Lower lobe of right lung (tissue), 2 donors: ENCODE measurements at regions not wholly inside any gene's neighbourhood (a gene's known extent, or its start where the extent isn't known, plus 50 kb on each side); places are given as distances from the start of the nearest gene placed in this dataset.

ENCODE experiments used
- ATAC-seq, 2 donors: fragments of 200-7000 bp; cut with Tn5 transposase; one replicate each; pipeline ENCODE4 v1.9.1; 2020 to 2022; ENCODE audit warnings: mild to moderate bottlenecking in 2 of 2, moderate library complexity in 2 of 2
- DNase-seq: peaks from one replicate; pipeline ENCODE4 v3.0.0-alpha.2; 2020
- H3K27ac ChIP-seq: fragments of 200-600 bp; one replicate; pipeline ENCODE4 v1.8.0; 2022
- H3K27me3 ChIP-seq: fragments of 200-600 bp; one replicate; pipeline ENCODE4 v1.8.0; 2022; ENCODE audit warnings: low read depth
- H3K36me3 ChIP-seq: fragments of 200-600 bp; one replicate; pipeline ENCODE4 v1.8.0; 2022; ENCODE audit warnings: mild to moderate bottlenecking
- H3K4me1 ChIP-seq: fragments of 200-600 bp; one replicate; pipeline ENCODE4 v1.8.0; 2022
- H3K4me3 ChIP-seq: fragments of 200-600 bp; one replicate; pipeline ENCODE4 v1.8.0; 2022; ENCODE audit warnings: mild to moderate bottlenecking
- H3K9me3 ChIP-seq: fragments of 200-600 bp; one replicate; pipeline ENCODE4 v1.8.0; 2022
- intact Hi-C: fragments of 100-400 bp; cut with DNase I; formaldehyde crosslinking; loops from one replicate; pipeline ENCODE4 v1.11.0; 2022
- TF ChIP-seq, protein P1 (sequence below): fragments of 200-600 bp; IDR thresholded peaks from one replicate; pipeline ENCODE4 v1.8.0; 2022; ENCODE audit warnings: antibody characterized with exemption, mild to moderate bottlenecking
- donor health status: DM: no; HTN: yes; CAD: no; lungs with severe emphysema.

- intact Hi-C loops, result no loop called here
- Histone ChIP-seq H3K4me3 (no peak overlapping the region), H3K27ac (no peak overlapping the region), H3K27me3 (no peaks in the 10 kb centered on the region), H3K9me3 (no peaks in the 10 kb centered on the region), H3K36me3 (no peaks in the 10 kb centered on the region), H3K4me1 (no peaks in the 10 kb centered on the region)
- TF ChIP-seq, protein P1, sequence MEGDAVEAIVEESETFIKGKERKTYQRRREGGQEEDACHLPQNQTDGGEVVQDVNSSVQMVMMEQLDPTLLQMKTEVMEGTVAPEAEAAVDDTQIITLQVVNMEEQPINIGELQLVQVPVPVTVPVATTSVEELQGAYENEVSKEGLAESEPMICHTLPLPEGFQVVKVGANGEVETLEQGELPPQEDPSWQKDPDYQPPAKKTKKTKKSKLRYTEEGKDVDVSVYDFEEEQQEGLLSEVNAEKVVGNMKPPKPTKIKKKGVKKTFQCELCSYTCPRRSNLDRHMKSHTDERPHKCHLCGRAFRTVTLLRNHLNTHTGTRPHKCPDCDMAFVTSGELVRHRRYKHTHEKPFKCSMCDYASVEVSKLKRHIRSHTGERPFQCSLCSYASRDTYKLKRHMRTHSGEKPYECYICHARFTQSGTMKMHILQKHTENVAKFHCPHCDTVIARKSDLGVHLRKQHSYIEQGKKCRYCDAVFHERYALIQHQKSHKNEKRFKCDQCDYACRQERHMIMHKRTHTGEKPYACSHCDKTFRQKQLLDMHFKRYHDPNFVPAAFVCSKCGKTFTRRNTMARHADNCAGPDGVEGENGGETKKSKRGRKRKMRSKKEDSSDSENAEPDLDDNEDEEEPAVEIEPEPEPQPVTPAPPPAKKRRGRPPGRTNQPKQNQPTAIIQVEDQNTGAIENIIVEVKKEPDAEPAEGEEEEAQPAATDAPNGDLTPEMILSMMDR, result no peak
- ATAC-seq, result no peak
- DNase-seq, result no peak
These were observed 88.0 kb upstream of the RGS18 start for GRCh38 chr1:192070213-192070612.

- ATAC-seq (no peak), DNase-seq (no peak)
- Histone ChIP-seq H3K27ac (no peak overlapping the region), H3K27me3 (no peaks in the 10 kb centered on the region), H3K4me1 (no peaks in the 10 kb centered on the region), H3K4me3 (no peak overlapping the region), H3K9me3 (no peaks in the 10 kb centered on the region), H3K36me3 (no peaks in the 10 kb centered on the region)
- TF ChIP-seq, protein P1, result no peak
- intact Hi-C loops, result no loop called here
These were observed 77.6 kb upstream of the RGS18 start for GRCh38 chr1:192080684-192081083.

DNA sequence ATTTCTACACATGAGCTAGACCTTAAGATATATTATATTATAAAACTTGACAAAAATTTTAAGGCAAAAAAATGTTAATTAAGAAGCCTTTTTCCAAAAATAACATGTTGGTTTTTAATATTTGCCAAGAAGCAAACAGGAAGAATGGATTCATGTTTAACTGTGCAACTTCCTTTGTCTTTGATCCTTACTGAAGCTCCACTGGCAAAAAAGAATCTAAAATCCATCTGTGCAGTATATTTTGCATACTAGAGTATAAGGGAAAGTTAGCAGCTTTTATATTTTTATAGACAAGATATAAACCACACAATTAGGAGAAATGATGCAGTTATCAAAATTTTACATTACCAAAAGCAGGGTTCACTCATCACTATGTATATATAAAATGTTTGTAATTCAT, 76.9 kb upstream of the RGS18 start:
- TF ChIP-seq, protein P1, result no peak
- intact Hi-C loops, result no loop called here

GRCh38 chr1:192086644-192087043, 71.6 kb upstream of the RGS18 start:
- ATAC-seq (no peak), DNase-seq (no peak)
- intact Hi-C loops, result no loop called here
- no peaks in the 10 kb centered on the region for H3K4me1 ChIP-seq
- H3K27ac ChIP-seq, result no peak overlapping the region
- no peaks in the 10 kb centered on the region for H3K9me3 ChIP-seq
- H3K27me3 ChIP-seq, result no peaks in the 10 kb centered on the region
- H3K4me3 ChIP-seq, result no peak overlapping the region
- TF ChIP-seq, protein P1, result no peak
- H3K36me3 ChIP-seq, result no peaks in the 10 kb centered on the region

More for the DNA sequence above, 76.9 kb upstream of the RGS18 start:
- Histone ChIP-seq H3K4me3 (no peak overlapping the region), H3K4me1 (no peaks in the 10 kb centered on the region), H3K27ac (no peak overlapping the region), H3K36me3 (no peaks in the 10 kb centered on the region), H3K27me3 (no peaks in the 10 kb centered on the region), H3K9me3 (no peaks in the 10 kb centered on the region)
- ATAC-seq (no peak), DNase-seq (no peak)

- DNase-seq (no peak), ATAC-seq (no peak)
- H3K36me3 ChIP-seq, result no peaks in the 10 kb centered on the region
- H3K9me3 ChIP-seq, result no peaks in the 10 kb centered on the region
- TF ChIP-seq, protein P1, result no peak
- H3K4me3 ChIP-seq, result no peak overlapping the region
- no peaks in the 10 kb centered on the region for H3K27me3 ChIP-seq
- H3K27ac ChIP-seq, result no peak overlapping the region
- intact Hi-C loops, result no loop called here
- no peaks in the 10 kb centered on the region for H3K4me1 ChIP-seq
These were observed 70.9 kb upstream of the RGS18 start for GRCh38 chr1:192087334-192087733.

GRCh38 chr1:192088496-192088895, 69.8 kb upstream of the RGS18 start:
- no peaks in the 10 kb centered on the region for H3K36me3 ChIP-seq
- no peaks in the 10 kb centered on the region for H3K27me3 ChIP-seq
- H3K4me1 ChIP-seq, result no peaks in the 10 kb centered on the region
- DNase-seq (no peak), ATAC-seq (no peak)
- no peak overlapping the region for H3K27ac ChIP-seq
- TF ChIP-seq, protein P1, result no peak
- H3K4me3 ChIP-seq, result no peak overlapping the region
- no peaks in the 10 kb centered on the region for H3K9me3 ChIP-seq
- intact Hi-C loops, result no loop called here
